KMS-11 (cell line): ENCODE measurements at regions not wholly inside any gene's neighbourhood (a gene's known extent, or its start where the extent isn't known, plus 50 kb on each side); places are given as distances from the start of the nearest gene placed in this dataset.

Experiments
- H2AFZ ChIP-seq: fragments of 200-600 bp; sonication (generic); 2 replicates; pipeline ENCODE4 v1.6.1; 2016; ENCODE audit warnings: antibody characterized with exemption, mixed run types, low read depth
- H3K27ac ChIP-seq: fragments of 200-600 bp; sonication (generic); 2 replicates; pipeline ENCODE4 v1.6.1; 2016; ENCODE audit warnings: mild to moderate bottlenecking, mixed run types
- H3K27me3 ChIP-seq: fragments of 200-600 bp; sonication (generic); 2 replicates; pipeline ENCODE4 v1.6.1; 2017; ENCODE audit warnings: mild to moderate bottlenecking, low read depth, mixed run types, moderate library complexity; ENCODE audit not compliant: insufficient read depth
- H3K36me3 ChIP-seq: fragments of 200-600 bp; sonication (generic); 2 replicates; pipeline ENCODE4 v1.6.1; 2017; ENCODE audit warnings: mild to moderate bottlenecking, mixed run types; ENCODE audit not compliant: insufficient read depth
- H3K4me1 ChIP-seq: fragments of 200-600 bp; sonication (generic); 2 replicates; pipeline ENCODE4 v1.6.1; 2016; ENCODE audit warnings: mild to moderate bottlenecking, low read depth, mixed run types; ENCODE audit not compliant: poor library complexity, severe bottlenecking
- H3K4me2 ChIP-seq: fragments of 200-600 bp; sonication (generic); 2 replicates; pipeline ENCODE4 v1.7.0; 2016; ENCODE audit warnings: mild to moderate bottlenecking, mixed run types
- H3K4me3 ChIP-seq: fragments of 200-600 bp; sonication (generic); IDR thresholded peaks from 2 replicates; pipeline ENCODE4 v1.6.1; 2017; ENCODE audit warnings: low read depth, low read length, mixed read lengths; ENCODE audit not compliant: insufficient read depth
- H3K79me2 ChIP-seq: fragments of 200-600 bp; sonication (generic); 2 replicates; pipeline ENCODE4 v1.6.1; 2016; ENCODE audit warnings: low read depth, mixed run types; ENCODE audit not compliant: insufficient read depth
- H3K9ac ChIP-seq: fragments of 200-600 bp; sonication (generic); 2 replicates; pipeline ENCODE4 v1.6.1; 2016; ENCODE audit warnings: mild to moderate bottlenecking, mixed run types
- H4K20me1 ChIP-seq: fragments of 200-600 bp; sonication (generic); 2 replicates; pipeline ENCODE4 v1.6.1; 2016; ENCODE audit warnings: mild to moderate bottlenecking, mixed run types; ENCODE audit not compliant: insufficient read depth
- TF ChIP-seq, protein P1 (sequence below): fragments of 200-600 bp; sonication (generic); conservative IDR thresholded peaks from 2 replicates; pipeline ENCODE4 v1.6.1; 2017; ENCODE audit warnings: low read depth, mild to moderate bottlenecking, antibody characterized with exemption, low read length, moderate library complexity, mixed read lengths

DNA sequence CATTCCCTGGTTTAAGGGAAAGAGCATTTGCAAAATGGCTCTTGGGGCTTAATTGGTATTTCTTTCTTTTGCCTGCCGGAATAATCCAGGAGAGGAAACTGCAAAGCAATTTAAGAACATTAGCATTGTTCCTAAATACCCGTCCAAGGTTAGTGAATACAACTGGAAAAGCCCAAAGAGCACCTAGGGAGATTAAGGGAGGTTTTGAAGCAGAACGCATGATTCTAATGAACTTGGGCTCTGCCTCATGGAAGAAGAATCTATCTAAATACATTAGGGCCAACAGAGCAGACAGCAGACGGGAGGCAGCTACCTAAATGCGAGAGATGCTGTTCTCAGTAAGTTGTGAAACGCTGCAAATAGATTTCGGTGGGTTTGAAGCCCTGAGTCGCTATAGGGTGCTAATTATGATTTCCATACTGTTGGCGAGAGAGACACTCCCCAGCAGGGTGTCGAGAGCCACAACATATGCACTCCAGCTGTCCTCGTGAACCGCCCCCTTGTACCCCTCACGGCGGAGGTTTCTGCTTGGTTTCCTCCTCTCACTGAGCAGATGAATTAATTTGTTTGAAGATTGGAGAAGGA, 326.7 kb upstream of the CAMK1G start:
- Histone ChIP-seq H3K27ac (no peak overlapping the region), H3K79me2 (no peaks in the 10 kb centered on the region), H3K4me2 (no peak overlapping the region), H2AFZ (no peak overlapping the region), H3K36me3 (no peaks in the 10 kb centered on the region), H3K27me3 (no peaks in the 10 kb centered on the region), H4K20me1 (no peaks in the 10 kb centered on the region), H3K9ac (no peak overlapping the region), H3K4me3 (no peak overlapping the region), H3K4me1 (no peaks in the 10 kb centered on the region)
- TF ChIP-seq, protein P1, sequence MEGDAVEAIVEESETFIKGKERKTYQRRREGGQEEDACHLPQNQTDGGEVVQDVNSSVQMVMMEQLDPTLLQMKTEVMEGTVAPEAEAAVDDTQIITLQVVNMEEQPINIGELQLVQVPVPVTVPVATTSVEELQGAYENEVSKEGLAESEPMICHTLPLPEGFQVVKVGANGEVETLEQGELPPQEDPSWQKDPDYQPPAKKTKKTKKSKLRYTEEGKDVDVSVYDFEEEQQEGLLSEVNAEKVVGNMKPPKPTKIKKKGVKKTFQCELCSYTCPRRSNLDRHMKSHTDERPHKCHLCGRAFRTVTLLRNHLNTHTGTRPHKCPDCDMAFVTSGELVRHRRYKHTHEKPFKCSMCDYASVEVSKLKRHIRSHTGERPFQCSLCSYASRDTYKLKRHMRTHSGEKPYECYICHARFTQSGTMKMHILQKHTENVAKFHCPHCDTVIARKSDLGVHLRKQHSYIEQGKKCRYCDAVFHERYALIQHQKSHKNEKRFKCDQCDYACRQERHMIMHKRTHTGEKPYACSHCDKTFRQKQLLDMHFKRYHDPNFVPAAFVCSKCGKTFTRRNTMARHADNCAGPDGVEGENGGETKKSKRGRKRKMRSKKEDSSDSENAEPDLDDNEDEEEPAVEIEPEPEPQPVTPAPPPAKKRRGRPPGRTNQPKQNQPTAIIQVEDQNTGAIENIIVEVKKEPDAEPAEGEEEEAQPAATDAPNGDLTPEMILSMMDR: no peak

GRCh38 chr1:209257454-209257853, 326.1 kb upstream of the CAMK1G start:
- Histone ChIP-seq H3K36me3 (no peaks in the 10 kb centered on the region), H3K79me2 (no peaks in the 10 kb centered on the region), H3K27ac (no peak overlapping the region), H2AFZ (no peak overlapping the region), H3K4me3 (no peak overlapping the region), H3K4me1 (no peaks in the 10 kb centered on the region), H3K4me2 (no peak overlapping the region), H3K9ac (no peak overlapping the region), H4K20me1 (no peaks in the 10 kb centered on the region), H3K27me3 (no peaks in the 10 kb centered on the region)
- TF ChIP-seq, protein P1: no peak

DNA sequence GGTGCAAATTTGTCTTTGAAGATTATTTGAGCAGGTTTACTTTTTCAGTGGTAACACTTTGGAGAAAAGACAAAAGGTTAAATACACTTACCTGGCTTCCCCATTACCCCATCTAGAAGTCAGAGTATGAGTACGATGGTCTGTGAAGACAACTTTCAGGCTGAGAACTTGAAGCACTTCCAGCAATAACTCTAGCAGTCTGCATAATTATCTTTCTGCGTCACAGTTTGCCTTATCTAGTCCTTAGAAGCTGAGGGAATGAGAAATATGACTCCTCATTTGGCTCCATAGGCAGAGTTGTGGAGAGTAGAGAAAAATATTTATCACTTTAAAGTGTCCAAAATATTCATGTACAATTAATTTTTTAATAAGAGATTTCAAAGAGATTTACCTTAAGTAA, 323.4 kb upstream of the CAMK1G start:
- Histone ChIP-seq H3K4me1 (no peaks in the 10 kb centered on the region), H3K36me3 (no peaks in the 10 kb centered on the region)
- TF ChIP-seq, protein P1: no peak

DNA sequence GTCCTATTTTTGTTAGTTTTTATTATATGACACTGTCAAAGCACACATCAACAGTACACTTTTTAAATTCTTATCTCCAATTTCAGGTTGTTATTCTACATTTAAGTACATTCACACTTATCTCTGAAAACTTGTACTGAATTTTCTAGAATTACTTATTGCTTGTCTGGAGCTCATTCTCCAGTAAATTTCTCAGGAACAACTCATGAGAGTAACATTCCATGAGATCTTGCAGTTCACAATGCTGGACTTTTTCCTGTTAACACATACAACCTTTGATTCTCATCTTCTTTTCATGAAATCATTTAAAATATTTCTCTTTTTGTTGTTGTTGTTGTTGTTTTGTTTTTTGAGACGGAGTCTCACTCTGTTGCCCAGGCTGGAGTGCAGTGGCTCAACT, 320.9 kb upstream of the CAMK1G start:
- TF ChIP-seq, protein P1: no peak
- no peaks in the 10 kb centered on the region for H3K79me2 ChIP-seq

More for the DNA sequence above, 323.4 kb upstream of the CAMK1G start:
- Histone ChIP-seq H3K9ac (no peak overlapping the region), H4K20me1 (no peaks in the 10 kb centered on the region), H3K4me2 (no peak overlapping the region), H3K27ac (no peak overlapping the region), H3K79me2 (no peaks in the 10 kb centered on the region), H3K4me3 (no peak overlapping the region), H2AFZ (no peak overlapping the region), H3K27me3 (no peaks in the 10 kb centered on the region)

More for the DNA sequence above, 320.9 kb upstream of the CAMK1G start:
- Histone ChIP-seq H3K36me3 (no peaks in the 10 kb centered on the region), H2AFZ (no peak overlapping the region), H3K4me1 (no peaks in the 10 kb centered on the region), H3K9ac (no peak overlapping the region), H3K27me3 (no peaks in the 10 kb centered on the region), H3K27ac (no peak overlapping the region), H4K20me1 (no peaks in the 10 kb centered on the region), H3K4me2 (no peak overlapping the region), H3K4me3 (no peak overlapping the region)
